ENCODE measurements at regions not wholly inside any gene's neighbourhood (a gene's known extent, or its start where the extent isn't known, plus 50 kb on each side); places are given as distances from the start of the nearest gene placed in this dataset.

DNA sequence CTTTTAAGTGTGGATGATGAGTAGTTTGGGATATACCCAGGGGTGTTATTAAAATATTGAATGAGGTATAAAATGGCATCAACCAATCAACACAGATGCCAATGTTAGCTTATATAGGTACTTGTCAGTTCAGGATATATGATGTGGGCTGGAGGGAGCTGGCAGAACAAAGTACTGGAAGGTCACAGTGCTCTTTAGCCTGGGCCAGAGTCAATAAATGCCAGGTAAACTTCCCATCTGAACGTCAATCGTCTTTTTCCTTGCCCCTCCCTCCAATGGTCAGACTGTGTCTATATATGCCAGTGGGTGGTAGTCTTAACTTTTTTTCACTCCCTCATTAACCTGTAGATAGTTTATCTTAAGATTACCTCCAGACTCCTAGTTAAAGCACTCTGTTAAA is 140.8 kb upstream of the RBMS1 start:
- DNase-seq, result no peak

DNA sequence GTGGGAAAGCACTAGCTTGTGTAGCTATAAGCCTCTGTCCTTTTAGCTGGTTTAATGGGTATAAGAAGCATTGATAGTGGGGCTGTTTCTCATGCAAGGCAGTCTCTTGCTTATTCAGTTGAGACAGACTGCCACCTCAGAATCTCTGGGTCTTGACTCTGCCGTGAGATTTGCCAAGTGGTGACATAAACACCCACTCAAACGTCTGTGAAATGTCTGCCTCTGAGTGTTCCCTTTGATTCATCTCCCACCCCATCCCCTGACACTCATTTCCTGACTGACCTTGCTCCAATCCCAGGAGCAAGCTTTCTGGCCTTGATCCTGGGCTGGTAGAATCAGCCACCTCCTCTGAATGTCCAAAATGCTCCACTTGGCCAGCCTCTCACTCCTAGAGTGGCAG is 141.9 kb upstream of the RBMS1 start:
- DNase-seq, result no peak

DNA sequence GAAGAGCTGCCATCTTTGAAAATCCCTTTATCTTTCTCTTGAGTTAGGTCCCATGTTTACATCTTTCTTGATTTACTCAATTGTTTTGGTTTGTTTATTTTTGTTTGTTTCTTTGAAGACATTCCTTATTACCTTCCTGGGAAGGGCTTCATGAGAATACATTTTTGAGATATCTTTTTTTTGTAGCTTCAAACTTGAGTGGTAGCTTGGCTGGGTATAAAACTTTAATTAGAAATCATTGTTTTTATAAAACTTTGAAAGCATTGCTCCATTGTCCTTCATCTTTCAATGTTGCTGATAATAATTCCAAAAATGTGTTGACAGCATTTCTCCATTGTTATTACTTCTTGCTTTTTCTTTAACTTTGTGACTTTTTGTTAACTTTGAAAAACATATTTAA is 145.9 kb upstream of the RBMS1 start:
- DNase-seq, result no peak

DNA sequence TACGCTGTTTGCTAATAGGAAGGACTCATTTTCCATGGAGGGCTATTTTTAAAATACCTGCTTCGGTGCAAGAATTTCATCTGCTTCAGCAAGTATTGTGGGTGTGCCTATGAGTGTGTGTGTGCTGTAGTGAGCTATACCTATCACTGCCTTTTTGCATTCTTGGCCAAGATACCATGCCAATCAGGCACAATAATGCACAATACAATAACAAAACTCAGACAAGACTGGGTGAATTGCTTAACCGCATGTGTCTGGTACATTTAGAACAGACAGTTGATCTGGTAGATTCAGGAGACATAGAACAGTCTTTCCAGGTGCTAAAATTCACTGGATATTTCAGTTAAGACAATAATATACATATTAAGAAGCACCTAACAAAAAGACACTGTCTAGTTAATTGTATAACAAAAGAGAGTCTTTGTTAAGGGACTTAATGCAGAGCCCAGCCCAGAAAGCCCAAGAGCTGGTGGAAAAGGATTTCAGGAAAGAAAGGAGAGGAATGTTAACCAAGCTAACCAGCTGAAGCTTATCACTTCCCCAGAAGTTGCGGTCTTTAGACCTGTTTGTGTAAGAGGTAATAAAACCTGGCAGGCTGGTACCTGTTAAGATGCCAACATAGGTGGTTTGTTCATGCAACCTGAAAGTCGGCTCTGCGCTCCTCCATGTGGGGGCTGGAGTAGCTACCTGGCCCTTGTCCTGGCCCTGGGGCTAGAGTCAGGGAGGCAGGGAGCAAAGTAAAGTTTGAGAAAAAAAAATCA is 153.3 kb upstream of the RBMS1 start:
- DNase-seq, result no peak

DNA sequence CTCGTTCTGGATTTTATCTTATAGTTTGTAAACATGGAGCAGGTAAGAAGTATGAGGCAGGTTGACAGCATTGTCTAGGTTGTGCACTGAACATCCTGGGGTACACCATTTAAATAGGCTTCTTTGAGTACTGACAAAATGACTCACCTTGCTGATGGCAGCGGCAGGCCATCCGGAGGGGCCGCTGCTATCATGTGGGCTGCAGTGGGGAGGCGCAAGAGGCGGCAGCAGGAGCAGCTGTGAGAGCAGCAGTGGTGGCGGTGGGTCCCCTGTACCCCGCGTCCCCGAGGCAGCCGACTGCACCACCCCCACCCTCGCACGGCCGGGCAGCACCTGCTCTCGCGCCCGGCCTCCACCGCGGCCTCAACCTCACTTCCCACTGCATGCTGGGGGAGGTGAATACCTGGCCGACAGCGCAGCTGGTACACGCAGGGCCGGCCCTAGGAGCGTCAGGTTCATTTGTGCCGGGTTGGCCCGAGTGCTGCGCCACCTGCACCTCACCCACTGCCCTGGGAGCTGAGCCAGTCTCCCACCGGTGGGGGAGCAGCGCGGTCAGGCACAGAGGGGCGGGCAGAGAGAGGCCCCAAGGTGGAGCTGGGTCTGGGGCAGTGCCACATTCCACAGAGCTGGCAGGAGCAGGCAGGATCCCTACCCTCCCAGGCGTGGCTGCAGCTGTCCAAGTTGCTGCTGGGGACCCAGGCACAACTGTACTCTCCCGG is 154.5 kb upstream of the RBMS1 start:
- peak; percentile 22 for DNase-seq

DNA sequence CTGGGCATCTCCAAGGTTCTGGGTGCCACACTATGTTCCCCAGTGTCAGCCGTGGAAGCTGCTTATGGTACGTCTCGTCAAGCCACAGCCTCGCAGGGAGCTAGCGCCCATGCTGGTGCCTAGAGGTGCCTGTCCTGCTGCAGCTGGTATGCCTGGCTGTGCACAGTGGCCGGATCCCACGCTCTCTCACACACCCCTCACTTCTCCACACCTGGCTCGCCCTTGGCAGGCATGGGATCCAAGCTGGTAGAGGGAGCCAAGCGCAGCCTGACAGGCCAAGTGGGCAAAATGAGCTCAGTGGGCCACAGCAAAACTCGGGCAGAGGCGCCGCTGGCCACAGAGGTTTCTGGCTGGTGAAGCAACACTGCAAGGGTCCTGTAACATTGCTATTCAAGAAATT is 156.1 kb upstream of the RBMS1 start:
- no peak for DNase-seq

DNA sequence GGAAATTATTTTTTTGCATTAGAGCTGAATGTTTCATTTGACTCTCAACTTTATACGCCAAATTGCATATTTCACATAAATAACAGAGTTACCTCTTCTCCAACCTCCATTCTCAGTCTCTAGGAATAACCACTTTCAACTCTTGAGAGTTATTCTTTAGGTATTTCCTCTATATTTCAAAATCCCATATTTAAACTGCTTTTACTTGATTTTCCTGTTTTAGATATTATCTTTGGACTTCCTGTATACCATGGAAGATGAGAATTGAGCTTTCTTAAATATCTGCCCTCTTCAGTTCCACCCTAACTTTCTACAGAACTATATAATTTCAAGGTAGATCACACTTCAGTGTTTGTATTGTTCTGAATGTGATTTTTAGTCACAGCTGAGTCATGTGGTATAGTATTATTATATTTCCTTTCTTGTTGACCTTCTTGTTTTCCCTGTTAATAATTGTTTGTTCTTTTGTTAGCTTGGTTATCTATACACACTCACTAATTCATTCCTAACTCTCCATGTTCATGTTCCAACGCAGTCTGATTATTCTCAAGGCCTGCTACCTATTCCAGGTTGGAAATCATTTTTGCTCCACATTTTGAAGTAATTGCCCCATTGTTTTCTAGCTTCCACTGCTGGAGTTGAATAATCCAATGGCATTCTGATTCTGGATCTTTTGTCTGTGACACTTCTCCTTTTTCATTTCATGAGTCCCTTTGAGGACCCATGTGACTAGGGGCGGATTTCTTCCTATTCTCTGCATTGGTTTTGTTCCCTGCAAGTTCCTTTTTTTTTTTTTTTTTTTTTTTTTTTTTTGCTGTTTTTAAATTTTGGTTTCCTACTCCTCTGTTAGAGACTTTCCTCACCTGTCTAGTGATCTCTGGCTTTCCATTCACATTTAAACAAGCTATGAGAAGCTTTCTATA is 156.8 kb upstream of the RBMS1 start:
- no peak for DNase-seq

DNA sequence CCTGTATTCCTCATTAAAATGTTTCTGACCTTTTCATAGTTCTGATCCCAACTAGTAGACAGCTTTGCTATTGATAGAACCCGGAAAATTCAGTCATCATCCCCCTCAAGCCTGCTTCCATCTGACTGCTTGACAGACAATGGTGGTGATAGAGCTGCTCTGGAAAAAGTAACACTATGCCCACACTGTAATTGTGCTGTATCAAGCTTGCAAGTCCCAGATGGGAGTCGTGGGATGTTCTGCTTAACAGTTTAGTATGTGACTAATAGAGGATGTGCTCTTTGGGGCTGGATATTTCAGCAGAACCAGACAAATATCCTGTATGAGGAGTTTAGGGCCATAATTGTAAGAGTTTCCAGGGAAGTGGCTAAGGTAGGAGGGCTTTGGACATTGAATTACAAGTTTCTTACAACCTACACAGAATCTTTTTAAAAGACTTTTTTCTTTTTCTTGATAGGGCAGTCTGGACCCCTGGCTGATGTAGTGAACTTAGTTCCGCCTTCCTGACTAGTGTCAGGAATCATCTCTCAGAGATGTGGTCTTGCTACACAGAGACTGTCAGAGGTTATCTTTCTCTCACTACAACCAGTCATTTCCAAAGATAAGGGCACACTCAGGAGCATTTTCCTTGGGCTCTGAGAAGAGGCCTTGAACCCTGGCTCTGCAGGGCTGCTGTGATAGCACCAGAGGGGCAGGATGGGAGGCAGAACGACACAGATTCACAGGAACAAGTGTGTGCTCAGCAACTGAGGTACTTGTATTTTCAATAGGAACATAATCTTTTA is 158.0 kb upstream of the RBMS1 start:
- no peak for DNase-seq

DNA sequence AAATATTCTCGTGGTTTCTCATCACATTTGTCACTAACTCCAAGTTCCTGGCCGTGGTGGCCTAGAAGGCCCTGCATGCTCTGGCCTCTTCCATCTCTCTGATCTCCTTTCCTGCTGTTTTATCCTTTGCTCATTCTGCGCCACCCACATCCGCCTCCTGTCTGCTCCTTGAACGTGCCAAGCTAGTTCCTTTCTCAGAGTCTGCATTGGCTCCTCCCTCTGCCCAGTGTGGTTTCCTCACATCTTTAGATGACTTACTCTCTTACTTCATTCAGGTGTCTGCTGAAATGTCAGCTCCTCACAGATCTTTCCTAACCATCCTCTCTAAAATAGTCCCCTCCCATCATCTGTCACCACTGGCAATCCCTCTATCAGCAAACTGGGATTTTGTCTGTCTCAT is 158.6 kb upstream of the RBMS1 start:
- no peak for DNase-seq

DNA sequence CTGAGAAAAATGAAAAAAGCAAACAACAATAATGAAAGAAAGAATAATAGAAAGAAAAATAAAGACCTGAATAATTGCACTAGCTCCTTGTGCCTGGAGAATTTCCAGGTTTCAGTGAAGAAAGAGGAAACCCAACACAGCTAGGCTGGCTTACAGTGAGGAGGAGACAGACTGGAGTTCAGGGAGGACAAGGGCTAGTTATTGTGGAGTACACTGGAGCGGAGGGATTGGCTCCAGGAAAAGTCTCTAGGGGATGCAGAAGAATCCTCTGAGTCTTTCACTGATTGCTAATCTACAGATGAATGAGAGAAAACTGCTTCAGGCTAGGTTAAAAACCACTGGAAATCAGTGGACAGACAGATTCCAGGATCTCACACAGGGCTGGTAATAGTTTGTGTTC is 163.6 kb upstream of the RBMS1 start:
- DNase-seq, result no peak

DNA sequence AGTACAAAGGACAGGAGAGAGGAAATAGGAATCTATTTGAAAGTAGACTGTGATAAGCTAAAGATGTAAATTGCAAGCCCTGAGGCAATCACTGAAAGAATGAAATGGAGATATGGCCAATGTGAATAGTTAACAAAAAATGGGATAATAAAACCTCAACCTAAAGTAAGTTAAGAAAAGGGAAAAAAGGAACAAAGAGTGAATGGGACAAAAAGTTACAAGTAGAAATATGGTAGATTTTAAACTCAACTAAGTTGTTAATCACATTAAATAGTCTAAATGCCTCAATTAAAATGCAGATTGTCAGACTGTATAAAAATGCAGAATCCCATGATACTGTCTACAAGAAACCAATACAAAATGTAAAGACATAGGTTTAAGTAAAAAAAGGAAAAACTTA is 165.2 kb upstream of the RBMS1 start:
- no peak for DNase-seq

DNA sequence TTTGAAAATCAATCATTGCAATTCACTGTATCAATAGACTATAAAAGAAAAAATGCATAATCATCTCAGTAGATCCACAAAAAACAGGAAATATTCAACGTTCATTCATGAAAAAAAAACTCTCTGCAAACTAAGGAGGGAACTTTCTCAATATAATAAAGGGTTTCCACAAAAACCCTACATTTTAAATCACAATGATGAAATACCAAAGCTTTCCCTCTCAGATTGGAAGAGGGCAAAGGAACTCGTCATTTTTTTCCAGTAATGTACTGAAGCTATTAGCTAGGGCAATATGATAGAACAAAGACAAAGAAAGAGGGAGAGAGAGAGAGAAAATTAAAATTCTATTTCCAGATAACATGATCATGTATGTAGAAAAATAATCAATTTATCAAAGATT is 167.1 kb upstream of the RBMS1 start:
- DNase-seq, result no peak

DNA sequence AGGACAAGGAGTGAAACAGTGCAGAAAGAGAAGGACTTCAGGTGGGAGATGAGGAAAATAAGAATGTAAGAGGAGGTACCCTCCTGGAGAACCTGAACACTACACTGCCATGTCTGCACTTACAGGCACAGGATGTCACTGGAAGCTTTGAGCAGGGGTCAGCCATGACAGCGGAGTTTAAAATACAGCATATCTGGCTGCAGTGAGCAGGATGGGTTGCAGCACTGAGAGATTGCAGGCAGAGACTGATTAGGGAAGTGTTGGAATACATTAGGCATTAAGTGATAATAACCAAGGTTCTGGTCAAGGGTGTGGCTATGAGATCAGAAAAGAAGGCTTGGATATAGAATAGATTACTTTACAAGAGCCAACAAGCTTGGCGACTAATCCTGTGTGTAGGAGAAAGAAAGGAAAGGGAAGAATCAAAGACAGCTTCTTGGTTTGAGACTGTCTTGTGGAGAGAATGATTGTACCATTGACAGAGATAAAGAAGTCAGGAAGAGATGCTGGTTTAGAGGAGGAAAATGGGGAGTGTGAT is 171.1 kb upstream of the RBMS1 start:
- DNase-seq, result no peak

DNA sequence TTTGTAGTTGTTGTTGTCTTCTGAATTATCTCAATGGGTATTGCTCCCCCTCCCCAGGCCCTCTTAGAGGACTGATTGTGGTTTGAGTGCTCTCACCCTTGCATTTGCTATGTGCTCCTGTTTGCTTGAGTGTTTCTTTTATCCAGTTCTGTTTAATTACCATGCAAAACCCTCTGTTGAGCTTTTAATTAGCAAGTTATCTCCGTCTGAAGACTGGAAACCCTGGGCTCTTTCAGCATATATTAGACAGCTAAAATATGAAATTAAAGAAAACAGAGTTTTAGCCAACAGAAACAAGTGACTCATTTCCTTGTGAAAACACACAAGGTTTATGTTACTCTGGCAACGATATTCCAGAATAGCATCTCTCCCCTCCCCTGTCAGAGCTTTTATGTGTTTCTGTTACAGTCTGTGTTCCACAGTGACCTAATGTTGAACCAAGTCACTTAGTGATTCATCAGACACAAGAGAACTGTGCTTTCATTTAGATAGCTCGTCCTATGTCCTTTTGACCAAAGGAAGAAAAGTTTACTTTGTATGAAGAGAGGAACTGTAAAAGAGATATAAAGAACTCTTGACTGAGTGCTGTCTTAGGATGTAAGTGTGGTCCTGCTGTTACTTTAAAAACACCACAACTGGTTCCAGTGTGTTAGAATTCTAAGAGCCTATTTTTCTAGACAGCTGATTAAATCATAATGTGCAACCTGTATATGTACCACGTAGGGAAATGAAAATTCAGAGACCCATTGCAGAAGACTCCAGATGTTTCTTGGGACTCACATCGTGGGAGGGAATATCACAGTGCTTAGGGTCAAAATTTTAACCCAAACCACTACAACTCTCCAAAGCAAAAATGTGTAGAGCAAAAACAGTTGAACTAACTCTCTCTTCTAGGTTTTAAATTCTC is 172.8 kb upstream of the RBMS1 start:
- DNase-seq, result peak; percentile 90

DNA sequence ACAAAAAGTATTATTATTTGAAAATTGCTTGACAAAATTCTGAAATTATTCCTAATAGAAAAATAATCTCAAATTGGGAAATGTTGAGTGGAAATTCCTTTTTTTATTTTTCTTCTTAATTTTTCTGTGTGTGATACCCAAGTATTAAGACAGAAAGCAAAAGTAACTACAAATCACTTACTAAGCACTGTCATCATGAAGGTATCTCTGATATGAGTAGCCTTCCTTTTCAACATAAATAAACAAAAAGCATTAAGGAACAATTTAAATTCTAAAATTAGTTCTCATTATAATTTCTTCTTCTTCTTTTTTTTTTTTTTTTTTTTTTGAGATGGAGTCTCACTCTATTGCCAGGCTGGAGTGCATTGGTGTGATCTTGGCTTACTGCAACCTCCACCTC is 174.2 kb upstream of the RBMS1 start:
- no peak for DNase-seq

DNA sequence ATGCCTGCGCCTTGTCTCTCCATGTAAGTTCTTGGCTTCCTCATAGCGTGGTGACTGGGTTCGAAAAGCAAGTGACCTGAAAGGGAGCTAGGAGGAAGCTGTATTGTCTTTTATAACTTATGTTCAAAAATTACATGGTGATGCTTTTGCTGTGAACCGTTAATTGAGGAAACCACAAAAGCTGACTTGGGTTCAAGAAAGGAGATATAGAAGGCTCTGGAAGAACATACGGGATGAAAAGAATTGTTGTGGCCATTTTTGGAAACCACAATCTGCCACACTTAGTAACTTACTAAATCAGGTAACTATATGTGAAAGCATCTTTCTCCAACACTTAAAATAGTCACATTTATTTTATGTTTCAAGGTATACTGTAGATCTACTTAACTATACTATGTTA is 177.0 kb upstream of the RBMS1 start:
- no peak for DNase-seq

DNA sequence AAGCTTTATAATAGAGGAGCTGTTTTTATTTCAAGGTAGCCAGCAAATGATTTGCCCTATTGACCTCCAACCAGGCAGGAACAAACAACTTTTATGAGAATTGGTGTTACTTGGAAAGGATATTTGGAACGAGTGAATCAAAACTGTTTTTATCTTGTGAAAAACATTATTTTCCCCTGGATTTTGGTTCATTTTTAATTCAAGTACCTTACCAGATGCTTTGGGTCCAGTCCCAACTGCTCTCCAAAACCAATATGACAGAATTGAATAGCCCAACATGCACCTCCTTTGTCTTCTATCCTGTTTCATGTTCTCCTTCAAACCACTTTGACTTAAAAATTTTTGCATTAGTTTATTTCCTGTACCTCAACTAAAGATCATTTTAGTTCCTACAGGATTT is 178.6 kb upstream of the RBMS1 start:
- no peak for DNase-seq

DNA sequence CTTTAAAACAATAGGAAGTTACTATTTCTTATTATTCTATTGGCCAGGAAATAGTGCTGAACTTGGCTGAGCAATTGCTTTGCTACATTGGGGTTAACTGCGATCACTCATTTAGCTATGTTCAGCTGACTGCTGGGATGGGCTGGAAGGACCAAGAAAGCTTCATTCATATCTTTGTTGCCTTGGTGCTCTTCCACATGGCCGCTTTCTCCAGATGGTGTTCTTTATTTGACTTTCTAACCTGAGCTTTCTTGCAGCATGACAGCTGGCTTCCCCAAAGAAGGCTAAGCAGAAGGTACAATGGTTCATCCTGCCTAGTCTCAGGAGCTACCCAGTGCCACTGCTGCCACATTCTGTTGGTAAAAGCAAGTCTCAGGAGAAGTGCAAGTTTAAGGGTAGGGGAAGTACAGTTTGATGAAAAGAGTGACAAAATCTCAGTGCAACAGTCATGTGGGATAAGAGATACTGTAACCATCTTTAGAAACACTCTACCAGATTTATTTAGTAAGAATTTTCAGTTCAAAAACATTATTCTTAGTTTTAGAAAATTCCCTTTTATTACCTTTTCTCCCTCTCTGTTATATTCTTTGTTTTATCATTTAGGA is 180.6 kb upstream of the RBMS1 start:
- no peak for DNase-seq

DNA sequence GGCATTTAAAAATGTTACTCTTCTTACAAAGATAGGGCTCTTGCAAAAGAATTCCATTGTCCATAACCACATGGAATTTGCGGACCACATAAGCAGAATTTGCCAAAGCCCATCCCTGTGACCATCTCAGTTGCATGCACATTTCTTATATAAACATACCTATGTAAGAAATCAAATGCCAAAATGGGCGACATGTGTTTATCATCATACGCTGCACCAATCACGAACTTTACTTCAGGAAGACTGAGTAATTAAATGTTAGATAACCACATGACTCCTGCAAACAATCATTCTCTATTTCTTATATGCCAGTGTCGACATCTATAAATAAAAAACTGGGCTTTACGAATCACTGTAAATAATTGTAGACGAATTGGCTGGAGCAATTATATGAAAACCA is 186.1 kb upstream of the RBMS1 start:
- no peak for DNase-seq

DNA sequence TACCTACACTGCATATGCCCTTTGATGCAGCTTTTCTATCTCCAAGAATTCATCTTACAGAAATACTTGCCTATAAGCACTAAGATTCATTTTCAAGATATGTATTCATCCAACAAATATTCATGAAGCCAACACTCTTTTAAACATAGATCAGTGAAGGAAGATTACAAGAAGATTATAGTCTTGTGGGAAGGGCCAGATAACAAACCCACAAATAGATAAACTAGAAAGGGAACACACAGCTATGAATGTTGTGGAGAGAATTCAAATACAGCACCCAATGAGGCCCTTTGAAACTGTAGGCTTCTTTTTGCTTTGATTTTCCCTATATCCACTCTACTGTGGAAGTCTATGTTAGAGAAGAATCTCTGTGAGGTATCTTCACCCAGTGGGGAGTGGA is 186.7 kb upstream of the RBMS1 start:
- DNase-seq, result no peak

DNA sequence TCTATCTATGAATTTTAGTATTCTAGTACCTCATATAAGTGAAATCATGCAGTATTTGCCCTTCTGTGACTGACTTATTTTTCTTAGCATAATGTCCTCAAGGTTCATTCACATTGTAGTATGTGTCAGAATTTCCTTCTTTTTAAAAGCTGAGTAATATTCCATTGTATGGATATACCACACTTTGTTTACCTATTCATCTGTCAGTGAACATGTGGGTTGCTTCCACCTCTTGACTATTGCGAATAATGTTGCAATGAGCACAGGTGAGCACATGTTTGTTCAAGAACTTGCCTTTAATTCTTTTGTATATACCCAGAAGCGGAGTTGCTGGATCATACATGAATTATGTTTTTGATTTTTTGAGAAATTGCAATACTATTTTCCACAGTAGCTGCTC is 187.4 kb upstream of the RBMS1 start:
- DNase-seq, result no peak
